ENCODE measurements at regions not wholly inside any gene's neighbourhood (a gene's known extent, or its start where the extent isn't known, plus 50 kb on each side); places are given as distances from the start of the nearest gene placed in this dataset.

- Mint-ChIP-seq H3K9me3 (ENCODE audit: unreplicated experiment) (peaks cover 2% of the 10 kb centered on the region), H3K27me3 (ENCODE audit: unreplicated experiment) (no peaks in the 10 kb centered on the region), H3K4me3 (ENCODE audit: unreplicated experiment) (no peak overlapping the region), H3K4me1 (ENCODE audit: low read depth, unreplicated experiment) (peaks cover 2% of the 10 kb centered on the region), H3K36me3 (ENCODE audit: unreplicated experiment) (no peaks in the 10 kb centered on the region), H3K27ac (ENCODE audit: unreplicated experiment) (no peak overlapping the region)
- DNase-seq = no peak
- TF ChIP-seq CTCF (IDR thresholded peaks at IDR 0.05; ENCODE audit: partially characterized antibody, unreplicated experiment) = no peak
These were observed 208.3 kb upstream of the WSCD1 start for GRCh38 chr17:5861854-5862253.

- Mint-ChIP-seq H3K4me1 (ENCODE audit: low read depth, unreplicated experiment) (peaks cover 2% of the 10 kb centered on the region), H3K9me3 (ENCODE audit: unreplicated experiment) (peaks cover 2% of the 10 kb centered on the region), H3K36me3 (ENCODE audit: unreplicated experiment) (no peaks in the 10 kb centered on the region), H3K27me3 (ENCODE audit: unreplicated experiment) (no peaks in the 10 kb centered on the region), H3K4me3 (ENCODE audit: unreplicated experiment) (no peak overlapping the region), H3K27ac (ENCODE audit: unreplicated experiment) (no peak overlapping the region)
- TF ChIP-seq CTCF (IDR thresholded peaks at IDR 0.05; ENCODE audit: partially characterized antibody, unreplicated experiment) = no peak
- DNase-seq = no peak
These were observed 207.8 kb upstream of the WSCD1 start for GRCh38 chr17:5862395-5862794.

GRCh38 chr17:5864741-5865657, 205.2 kb upstream of the WSCD1 start:
- Mint-ChIP-seq H3K4me3 (ENCODE audit: unreplicated experiment) (no peak overlapping the region), H3K4me1 (ENCODE audit: low read depth, unreplicated experiment) (peaks cover 3% of the 10 kb centered on the region)
- DNase-seq = no peak

GRCh38 chr17:5866978-5867377, 203.2 kb upstream of the WSCD1 start:
- H3K4me1 Mint-ChIP-seq (ENCODE audit: low read depth, unreplicated experiment) = peaks cover 1% of the 10 kb centered on the region
- no peaks in the 10 kb centered on the region for H3K9me3 Mint-ChIP-seq (ENCODE audit: unreplicated experiment)
- H3K36me3 Mint-ChIP-seq (ENCODE audit: unreplicated experiment) = peaks cover 6% of the 10 kb centered on the region
- DNase-seq = no peak
- H3K4me3 Mint-ChIP-seq (ENCODE audit: unreplicated experiment) = no peak overlapping the region
- peaks cover 7% of the 10 kb centered on the region for H3K27me3 Mint-ChIP-seq (ENCODE audit: unreplicated experiment)
- no peak overlapping the region for H3K27ac Mint-ChIP-seq (ENCODE audit: unreplicated experiment)
- TF ChIP-seq CTCF (IDR thresholded peaks at IDR 0.05; ENCODE audit: partially characterized antibody, unreplicated experiment) = no peak

More at GRCh38 chr17:5864741-5865657, 205.2 kb upstream of the WSCD1 start:
- no peak for TF ChIP-seq CTCF (IDR thresholded peaks at IDR 0.05; ENCODE audit: partially characterized antibody, unreplicated experiment)
- Mint-ChIP-seq H3K36me3 (ENCODE audit: unreplicated experiment) (no peaks in the 10 kb centered on the region), H3K27ac (ENCODE audit: unreplicated experiment) (no peak overlapping the region), H3K27me3 (ENCODE audit: unreplicated experiment) (peaks cover 1% of the 10 kb centered on the region), H3K9me3 (ENCODE audit: unreplicated experiment) (peaks cover 2% of the 10 kb centered on the region)

- Mint-ChIP-seq H3K4me3 (ENCODE audit: unreplicated experiment) (no peak overlapping the region), H3K9me3 (ENCODE audit: unreplicated experiment) (peaks cover 2% of the 10 kb centered on the region), H3K27me3 (ENCODE audit: unreplicated experiment) (peaks cover 7% of the 10 kb centered on the region), H3K36me3 (ENCODE audit: unreplicated experiment) (peaks cover 6% of the 10 kb centered on the region), H3K4me1 (ENCODE audit: low read depth, unreplicated experiment) (peaks cover 1% of the 10 kb centered on the region), H3K27ac (ENCODE audit: unreplicated experiment) (no peak overlapping the region)
- DNase-seq = no peak
- no peak for TF ChIP-seq CTCF (IDR thresholded peaks at IDR 0.05; ENCODE audit: partially characterized antibody, unreplicated experiment)
These were observed 201.0 kb upstream of the WSCD1 start for GRCh38 chr17:5869041-5869745.
